Loucy (cell line): ENCODE measurements at regions not wholly inside any gene's neighbourhood (a gene's known extent, or its start where the extent isn't known, plus 50 kb on each side); places are given as distances from the start of the nearest gene placed in this dataset.

Experiments
- H2AFZ ChIP-seq: fragments of 200-600 bp; sonication (generic); 2 replicates; pipeline ENCODE4 v1.6.0; 2016; ENCODE audit warnings: antibody characterized with exemption, mild to moderate bottlenecking, low read length, moderate library complexity
- H3F3A ChIP-seq: fragments of 200-600 bp; 2 replicates; pipeline ENCODE4 v1.6.0; 2016; ENCODE audit warnings: antibody characterized with exemption, low read depth, mild to moderate bottlenecking
- H3K27me3 ChIP-seq: fragments of 200-600 bp; sonication (generic); 2 replicates; pipeline ENCODE4 v1.6.1; 2014; ENCODE audit warnings: low read length, mild to moderate bottlenecking; ENCODE audit not compliant: insufficient read depth, poor library complexity, severe bottlenecking
- H3K36me3 ChIP-seq: fragments of 200-600 bp; sonication (generic); 2 replicates; pipeline ENCODE4 v1.6.1; 2016; ENCODE audit warnings: low read length; ENCODE audit not compliant: insufficient read depth
- H3K4me1 ChIP-seq: fragments of 200-600 bp; sonication (generic); 2 replicates; pipeline ENCODE4 v1.5.1; 2014; ENCODE audit warnings: low read length, mild to moderate bottlenecking; ENCODE audit not compliant: insufficient read depth, poor library complexity, severe bottlenecking
- H3K4me2 ChIP-seq: fragments of 200-600 bp; sonication (generic); 2 replicates; pipeline ENCODE4 v1.6.0; 2014; ENCODE audit warnings: antibody characterized with exemption, low read length, low read depth, mild to moderate bottlenecking; ENCODE audit not compliant: poor library complexity, severe bottlenecking
- H3K4me3 ChIP-seq: fragments of 200-600 bp; sonication (generic); 2 replicates; pipeline ENCODE4 v1.5.1; 2014; ENCODE audit warnings: low read length, mild to moderate bottlenecking, mixed read lengths; ENCODE audit not compliant: poor library complexity, severe bottlenecking
- H3K79me2 ChIP-seq: fragments of 200-600 bp; sonication (generic); 2 replicates; pipeline ENCODE4 v1.6.1; 2014; ENCODE audit warnings: low read length; ENCODE audit not compliant: insufficient read depth
- H3K9ac ChIP-seq: fragments of 200-600 bp; sonication (generic); 2 replicates; pipeline ENCODE4 v1.6.0; 2014; ENCODE audit warnings: mild to moderate bottlenecking, low read depth, low read length, moderate library complexity; ENCODE audit not compliant: poor library complexity, severe bottlenecking
- H3K9me2 ChIP-seq: fragments of 200-600 bp; sonication (generic); replicated peaks from 2 replicates; pipeline ENCODE4 v1.6.1; 2016; ENCODE audit warnings: low read depth, low read length, mixed read lengths
- H3K9me3 ChIP-seq: fragments of 200-600 bp; sonication (generic); 2 replicates; pipeline ENCODE4 v1.6.1; 2014; ENCODE audit warnings: mild to moderate bottlenecking, antibody characterized with exemption, low read length, low read depth; ENCODE audit not compliant: insufficient read depth
- H4K20me1 ChIP-seq: fragments of 200-600 bp; sonication (generic); 2 replicates; pipeline ENCODE4 v1.6.0; 2014; ENCODE audit warnings: antibody characterized with exemption, low read length, mild to moderate bottlenecking; ENCODE audit not compliant: insufficient read depth, poor library complexity, severe bottlenecking
- EZH2phosphoT487 ChIP-seq: fragments of 200-600 bp; IDR thresholded peaks from 2 replicates; pipeline ENCODE4 v1.6.1; 2018; ENCODE audit warnings: antibody characterized with exemption, mild to moderate bottlenecking, moderate library complexity, borderline replicate concordance
- TF ChIP-seq, protein P1 (sequence below): fragments of 200-600 bp; sonication (generic); conservative IDR thresholded peaks from 2 replicates; pipeline ENCODE4 v1.5.1; 2014; ENCODE audit warnings: mild to moderate bottlenecking, antibody characterized with exemption, low read length

DNA sequence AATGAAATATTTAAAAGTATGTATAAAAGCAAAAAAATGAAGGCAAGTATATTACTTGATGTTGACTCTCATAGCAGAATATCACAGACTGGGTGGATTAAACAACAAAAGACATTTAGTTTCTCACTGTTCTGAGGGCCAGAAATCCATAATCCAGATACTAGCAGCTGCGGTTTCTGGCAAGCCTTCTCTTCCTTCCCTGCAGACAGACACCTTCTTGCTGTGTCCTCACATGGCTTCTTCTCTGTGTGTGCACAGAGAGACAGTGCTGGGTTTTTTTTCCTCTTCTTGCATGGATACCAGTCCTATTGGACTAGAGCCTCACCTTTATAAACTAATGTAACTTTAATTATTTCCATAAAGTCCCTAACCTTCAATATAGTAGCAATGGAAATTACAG lies 127.9 kb upstream of the AKR1E2 start:
- H4K20me1 ChIP-seq, result no peaks in the 10 kb centered on the region
- H3K36me3 ChIP-seq, result no peaks in the 10 kb centered on the region
- no peak overlapping the region for H3K4me2 ChIP-seq
- no peaks in the 10 kb centered on the region for H3K9me3 ChIP-seq
- no peaks in the 10 kb centered on the region for H3F3A ChIP-seq
- H3K9ac ChIP-seq, result no peak overlapping the region
- no peaks in the 10 kb centered on the region for H3K9me2 ChIP-seq
- no peaks in the 10 kb centered on the region for H3K79me2 ChIP-seq
- H3K4me3 ChIP-seq, result no peak overlapping the region
- H2AFZ ChIP-seq, result no peak overlapping the region
- no peaks in the 10 kb centered on the region for H3K4me1 ChIP-seq
- H3K27me3 ChIP-seq, result no peaks in the 10 kb centered on the region
- TF ChIP-seq EZH2phosphoT487, result no peak
- TF ChIP-seq, protein P1, sequence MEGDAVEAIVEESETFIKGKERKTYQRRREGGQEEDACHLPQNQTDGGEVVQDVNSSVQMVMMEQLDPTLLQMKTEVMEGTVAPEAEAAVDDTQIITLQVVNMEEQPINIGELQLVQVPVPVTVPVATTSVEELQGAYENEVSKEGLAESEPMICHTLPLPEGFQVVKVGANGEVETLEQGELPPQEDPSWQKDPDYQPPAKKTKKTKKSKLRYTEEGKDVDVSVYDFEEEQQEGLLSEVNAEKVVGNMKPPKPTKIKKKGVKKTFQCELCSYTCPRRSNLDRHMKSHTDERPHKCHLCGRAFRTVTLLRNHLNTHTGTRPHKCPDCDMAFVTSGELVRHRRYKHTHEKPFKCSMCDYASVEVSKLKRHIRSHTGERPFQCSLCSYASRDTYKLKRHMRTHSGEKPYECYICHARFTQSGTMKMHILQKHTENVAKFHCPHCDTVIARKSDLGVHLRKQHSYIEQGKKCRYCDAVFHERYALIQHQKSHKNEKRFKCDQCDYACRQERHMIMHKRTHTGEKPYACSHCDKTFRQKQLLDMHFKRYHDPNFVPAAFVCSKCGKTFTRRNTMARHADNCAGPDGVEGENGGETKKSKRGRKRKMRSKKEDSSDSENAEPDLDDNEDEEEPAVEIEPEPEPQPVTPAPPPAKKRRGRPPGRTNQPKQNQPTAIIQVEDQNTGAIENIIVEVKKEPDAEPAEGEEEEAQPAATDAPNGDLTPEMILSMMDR, result no peak

DNA sequence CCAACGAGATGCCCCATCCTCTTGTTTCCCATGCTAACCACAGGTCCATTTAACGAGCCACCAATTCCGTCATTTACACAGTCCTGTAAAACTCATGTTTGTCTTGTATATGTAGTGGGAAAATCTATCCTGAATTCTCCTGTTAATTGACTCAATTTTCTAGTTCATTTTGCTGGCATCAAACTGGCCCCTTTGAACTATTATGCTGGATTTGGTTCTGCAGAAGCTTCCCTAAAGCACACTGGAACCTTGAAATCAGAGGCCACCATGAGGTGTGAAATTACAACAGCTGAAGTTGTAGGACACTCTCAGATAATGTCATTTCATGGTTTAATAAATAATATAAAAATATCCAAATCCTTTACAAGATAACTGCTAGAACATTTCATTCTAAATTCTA lies 129.8 kb upstream of the AKR1E2 start:
- no peak overlapping the region for H3K4me2 ChIP-seq
- no peak overlapping the region for H2AFZ ChIP-seq
- no peaks in the 10 kb centered on the region for H3K9me2 ChIP-seq
- no peak overlapping the region for H3K9ac ChIP-seq
- no peaks in the 10 kb centered on the region for H3K4me1 ChIP-seq
- no peaks in the 10 kb centered on the region for H3K36me3 ChIP-seq
- no peaks in the 10 kb centered on the region for H4K20me1 ChIP-seq
- H3K79me2 ChIP-seq, result no peaks in the 10 kb centered on the region
- H3F3A ChIP-seq, result no peaks in the 10 kb centered on the region
- no peaks in the 10 kb centered on the region for H3K9me3 ChIP-seq
- TF ChIP-seq, protein P1, result no peak
- TF ChIP-seq EZH2phosphoT487, result no peak
- H3K4me3 ChIP-seq, result no peak overlapping the region
- H3K27me3 ChIP-seq, result no peaks in the 10 kb centered on the region

- no peak overlapping the region for H3K9ac ChIP-seq
- no peaks in the 10 kb centered on the region for H4K20me1 ChIP-seq
- no peaks in the 10 kb centered on the region for H3K27me3 ChIP-seq
- no peaks in the 10 kb centered on the region for H3K4me1 ChIP-seq
- TF ChIP-seq, protein P1, result no peak
- TF ChIP-seq EZH2phosphoT487, result no peak
- no peak overlapping the region for H3K4me2 ChIP-seq
- H3F3A ChIP-seq, result no peaks in the 10 kb centered on the region
- no peaks in the 10 kb centered on the region for H3K36me3 ChIP-seq
- H3K4me3 ChIP-seq, result no peak overlapping the region
- H3K79me2 ChIP-seq, result no peaks in the 10 kb centered on the region
- H3K9me2 ChIP-seq, result no peaks in the 10 kb centered on the region
- H2AFZ ChIP-seq, result no peak overlapping the region
- H3K9me3 ChIP-seq, result no peaks in the 10 kb centered on the region
These were observed 132.0 kb upstream of the AKR1E2 start for GRCh38 chr10:4693967-4694366.
